Osteocyte (in vitro differentiated cells): ENCODE measurements at regions not wholly inside any gene's neighbourhood (a gene's known extent, or its start where the extent isn't known, plus 50 kb on each side); places are given as distances from the start of the nearest gene placed in this dataset.
"Not testable (repeated sequence)": the region's sequence is repeated elsewhere in the genome, so short reads cannot be mapped to it uniquely, and the experiment has no call there.

Experiments used
- DNase-seq: peaks from one replicate; pipeline ENCODE4 v3.0.0; 2021; ENCODE audit warnings: mixed read lengths; ENCODE audit not compliant: unreplicated experiment; ENCODE audit errors: extremely low spot score
- H3K27ac Mint-ChIP-seq: one replicate; pipeline ENCODE4 v1.8.0; 2021; ENCODE audit warnings: mild to moderate bottlenecking, mixed read lengths; ENCODE audit not compliant: unreplicated experiment
- H3K27me3 Mint-ChIP-seq: one replicate; pipeline ENCODE4 v1.8.0; 2021; ENCODE audit warnings: mixed read lengths; ENCODE audit not compliant: unreplicated experiment
- H3K36me3 Mint-ChIP-seq: one replicate; pipeline ENCODE4 v1.8.0; 2021; ENCODE audit warnings: mixed read lengths; ENCODE audit not compliant: unreplicated experiment
- H3K4me1 Mint-ChIP-seq: one replicate; pipeline ENCODE4 v1.8.0; 2021; ENCODE audit warnings: mixed read lengths; ENCODE audit not compliant: unreplicated experiment
- H3K4me3 Mint-ChIP-seq: one replicate; pipeline ENCODE4 v1.8.0; 2021; ENCODE audit warnings: mild to moderate bottlenecking, moderate library complexity, mixed read lengths; ENCODE audit not compliant: unreplicated experiment
- H3K9me3 Mint-ChIP-seq: one replicate; pipeline ENCODE4 v1.8.0; 2021; ENCODE audit warnings: mixed read lengths; ENCODE audit not compliant: unreplicated experiment
- TF ChIP-seq, protein P1 (sequence below): fragments of 200-600 bp; sonication (generic); IDR thresholded peaks from 2 replicates; pipeline ENCODE4 v1.5.0; 2021; ENCODE audit warnings: antibody characterized with exemption, mild to moderate bottlenecking, moderate library complexity

DNA sequence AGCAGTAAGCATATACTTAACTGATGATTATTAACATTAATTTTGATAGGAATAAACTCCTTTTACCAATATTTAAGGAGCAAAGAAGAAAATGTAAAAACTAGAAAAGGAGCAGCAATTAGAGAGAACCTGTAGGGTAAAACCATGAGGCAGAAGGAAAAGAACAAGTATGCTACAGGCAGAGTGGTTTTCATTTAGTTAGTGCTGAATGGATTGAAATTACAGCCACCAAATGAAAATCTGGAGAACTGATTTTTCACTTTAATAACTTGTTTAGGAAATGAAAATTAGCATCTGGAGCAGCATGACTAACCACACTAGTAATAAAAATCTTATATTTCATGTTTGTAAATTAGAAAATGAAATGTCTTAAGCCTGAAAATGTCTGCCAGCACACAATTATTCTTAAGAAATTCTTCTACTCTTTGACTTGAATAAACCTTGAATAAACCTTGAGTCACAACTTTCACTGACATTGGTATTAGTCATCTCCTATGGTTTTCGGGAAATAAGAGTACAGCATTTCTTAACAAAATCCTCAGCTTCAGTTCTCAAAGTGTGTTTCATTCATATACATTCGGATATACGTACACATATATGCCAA, 1504.9 kb upstream of the C9orf72 start:
- Mint-ChIP-seq H3K27ac (no peak overlapping the region), H3K36me3 (no peaks in the 10 kb centered on the region), H3K4me3 (no peak overlapping the region), H3K9me3 (peaks cover 9% of the 10 kb centered on the region), H3K4me1 (no peaks in the 10 kb centered on the region), H3K27me3 (no peaks in the 10 kb centered on the region)
- TF ChIP-seq, protein P1, sequence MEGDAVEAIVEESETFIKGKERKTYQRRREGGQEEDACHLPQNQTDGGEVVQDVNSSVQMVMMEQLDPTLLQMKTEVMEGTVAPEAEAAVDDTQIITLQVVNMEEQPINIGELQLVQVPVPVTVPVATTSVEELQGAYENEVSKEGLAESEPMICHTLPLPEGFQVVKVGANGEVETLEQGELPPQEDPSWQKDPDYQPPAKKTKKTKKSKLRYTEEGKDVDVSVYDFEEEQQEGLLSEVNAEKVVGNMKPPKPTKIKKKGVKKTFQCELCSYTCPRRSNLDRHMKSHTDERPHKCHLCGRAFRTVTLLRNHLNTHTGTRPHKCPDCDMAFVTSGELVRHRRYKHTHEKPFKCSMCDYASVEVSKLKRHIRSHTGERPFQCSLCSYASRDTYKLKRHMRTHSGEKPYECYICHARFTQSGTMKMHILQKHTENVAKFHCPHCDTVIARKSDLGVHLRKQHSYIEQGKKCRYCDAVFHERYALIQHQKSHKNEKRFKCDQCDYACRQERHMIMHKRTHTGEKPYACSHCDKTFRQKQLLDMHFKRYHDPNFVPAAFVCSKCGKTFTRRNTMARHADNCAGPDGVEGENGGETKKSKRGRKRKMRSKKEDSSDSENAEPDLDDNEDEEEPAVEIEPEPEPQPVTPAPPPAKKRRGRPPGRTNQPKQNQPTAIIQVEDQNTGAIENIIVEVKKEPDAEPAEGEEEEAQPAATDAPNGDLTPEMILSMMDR, result no peak
- no peak for DNase-seq

DNA sequence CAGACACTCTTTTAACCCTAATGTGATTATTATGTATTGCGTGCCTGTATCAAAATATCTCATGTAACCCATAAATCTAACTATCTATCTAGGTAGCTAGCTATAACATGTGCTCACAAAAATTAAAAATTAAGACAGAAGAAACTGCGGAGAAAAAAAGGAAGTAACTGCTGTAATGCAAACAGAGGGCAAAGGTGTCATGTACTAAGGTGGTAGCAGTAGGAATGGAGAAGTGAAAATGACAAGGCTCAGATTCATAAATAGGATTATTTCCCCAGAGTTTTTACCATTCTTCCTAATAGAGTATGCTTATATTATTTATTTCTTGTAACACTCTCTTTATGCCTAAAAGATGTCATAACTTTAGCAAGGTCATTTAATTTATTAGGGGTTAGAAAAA, 1527.5 kb upstream of the C9orf72 start:
- Mint-ChIP-seq H3K27ac (no peak overlapping the region), H3K4me3 (no peak overlapping the region), H3K4me1 (no peaks in the 10 kb centered on the region), H3K27me3 (no peaks in the 10 kb centered on the region), H3K36me3 (no peaks in the 10 kb centered on the region), H3K9me3 (peaks cover 16% of the 10 kb centered on the region)
- DNase-seq, result no peak
- TF ChIP-seq, protein P1, result no peak

GRCh38 chr9:29104166-29104565, 1530.9 kb upstream of the C9orf72 start:
- H3K4me3 Mint-ChIP-seq, H3K9me3 Mint-ChIP-seq, H3K27me3 Mint-ChIP-seq, H3K27ac Mint-ChIP-seq, H3K36me3 Mint-ChIP-seq, H3K4me1 Mint-ChIP-seq, DNase-seq: not testable (repeated sequence)

GRCh38 chr9:29118555-29118954, 1545.3 kb upstream of the C9orf72 start:
- Mint-ChIP-seq H3K4me1 (no peaks in the 10 kb centered on the region), H3K36me3 (no peaks in the 10 kb centered on the region), H3K27ac (no peak overlapping the region), H3K27me3 (no peaks in the 10 kb centered on the region), H3K4me3 (no peak overlapping the region), H3K9me3 (peaks cover 17% of the 10 kb centered on the region)
- no peak for DNase-seq
- TF ChIP-seq, protein P1, result no peak

GRCh38 chr9:29126783-29127182, 1553.5 kb upstream of the C9orf72 start:
- Mint-ChIP-seq H3K4me1 (no peaks in the 10 kb centered on the region), H3K36me3 (no peaks in the 10 kb centered on the region), H3K27me3 (no peaks in the 10 kb centered on the region), H3K27ac (no peak overlapping the region), H3K4me3 (no peak overlapping the region), H3K9me3 (peaks cover 34% of the 10 kb centered on the region)
- TF ChIP-seq, protein P1, result no peak
- no peak for DNase-seq

- Mint-ChIP-seq H3K4me3 (no peak overlapping the region), H3K9me3 (peaks cover 41% of the 10 kb centered on the region)
- DNase-seq, result no peak
Observed at GRCh38 chr9:29129763-29130162, 1556.5 kb upstream of the C9orf72 start.

More at GRCh38 chr9:29129763-29130162, 1556.5 kb upstream of the C9orf72 start:
- Mint-ChIP-seq H3K36me3 (no peaks in the 10 kb centered on the region), H3K27ac (no peak overlapping the region), H3K27me3 (no peaks in the 10 kb centered on the region), H3K4me1 (no peaks in the 10 kb centered on the region)
- TF ChIP-seq, protein P1, result no peak
